SK-N-SH treated with all-trans-retinoic acid at 6 μM for 48 hours (cell line): ENCODE measurements at regions not wholly inside any gene's neighbourhood (a gene's known extent, or its start where the extent isn't known, plus 50 kb on each side); places are given as distances from the start of the nearest gene placed in this dataset.

Experiments used
- ATAC-seq: fragments of 200-7000 bp; cut with Tn5 transposase; 3 replicates; pipeline ENCODE4 v1.9.1; 2020; ENCODE audit warnings: mild to moderate bottlenecking, moderate library complexity
- ARNTL ChIP-seq: fragments of 450-650 bp; formaldehyde crosslinking; IDR thresholded peaks from 2 replicates; pipeline ENCODE4 v1.5.0; 2020; ENCODE audit warnings: low read depth, mild to moderate bottlenecking, moderate library complexity, borderline replicate concordance
- BACH2 ChIP-seq: fragments of 250-450 bp; sonication (Bioruptor Pico); IDR thresholded peaks from 2 replicates; pipeline ENCODE4 v1.9.0; 2021; ENCODE audit warnings: mild to moderate bottlenecking, borderline replicate concordance
- CSDC2 ChIP-seq: fragments of 250-450 bp; sonication (Bioruptor Pico); IDR thresholded peaks from 2 replicates; pipeline ENCODE4 v1.5.0; 2020; ENCODE audit warnings: mild to moderate bottlenecking, moderate library complexity
- ESRRG ChIP-seq: fragments of 250-450 bp; sonication (Bioruptor Pico); IDR thresholded peaks from 2 replicates; pipeline ENCODE4 v1.6.1; 2021; ENCODE audit warnings: mild to moderate bottlenecking
- OSR1 ChIP-seq: fragments of 250-450 bp; sonication (Bioruptor Pico); IDR thresholded peaks from 2 replicates; pipeline ENCODE4 v1.8.0; 2022; ENCODE audit warnings: moderate library complexity, mild to moderate bottlenecking, inconsistent platforms
- PPARA ChIP-seq: fragments of 250-450 bp; sonication (Bioruptor Pico); IDR thresholded peaks from 2 replicates; pipeline ENCODE4 v1.5.0; 2020; ENCODE audit warnings: mild to moderate bottlenecking, borderline replicate concordance
- RARB ChIP-seq: fragments of 250-450 bp; sonication (Bioruptor Pico); IDR thresholded peaks from 2 replicates; pipeline ENCODE4 v1.8.0; 2021; ENCODE audit warnings: mild to moderate bottlenecking, moderate library complexity
- TCF4 ChIP-seq: fragments of 250-450 bp; sonication (Bioruptor Pico); IDR thresholded peaks from 2 replicates; pipeline ENCODE4 v1.8.0; 2021; ENCODE audit warnings: mild to moderate bottlenecking, moderate library complexity, borderline replicate concordance
- TOX ChIP-seq: fragments of 250-450 bp; sonication (Bioruptor Pico); IDR thresholded peaks from 2 replicates; pipeline ENCODE4 v1.8.0; 2021; ENCODE audit warnings: mild to moderate bottlenecking, moderate library complexity, borderline replicate concordance
- ZFP30 ChIP-seq: fragments of 450-650 bp; formaldehyde crosslinking; IDR thresholded peaks from 2 replicates; pipeline ENCODE4 v1.5.0; 2022; ENCODE audit warnings: mild to moderate bottlenecking, moderate library complexity
- ZNF565 ChIP-seq: fragments of 450-650 bp; formaldehyde crosslinking; conservative IDR thresholded peaks from 2 replicates; pipeline ENCODE4 v1.5.0; 2020; ENCODE audit warnings: low read depth, mild to moderate bottlenecking, moderate library complexity
- ZNF70 ChIP-seq: fragments of 450-650 bp; formaldehyde crosslinking; IDR thresholded peaks from 2 replicates; pipeline ENCODE4 v1.5.0; 2020; ENCODE audit warnings: mild to moderate bottlenecking, moderate library complexity
- TF ChIP-seq, protein P1 (sequence below): fragments of 250-450 bp; sonication (Bioruptor Pico); IDR thresholded peaks from 2 replicates; pipeline ENCODE4 v1.5.0; 2020; ENCODE audit warnings: mild to moderate bottlenecking, moderate library complexity
- TF ChIP-seq, protein P2 (sequence below): fragments of 250-450 bp; sonication (Bioruptor Pico); IDR thresholded peaks from 2 replicates; pipeline ENCODE4 v1.5.1; 2020; ENCODE audit warnings: low read depth, mild to moderate bottlenecking, moderate library complexity
- TF ChIP-seq, protein P3 (sequence below): fragments of 250-450 bp; sonication (Bioruptor Pico); IDR thresholded peaks from 2 replicates; pipeline ENCODE4 v1.8.0; 2020; ENCODE audit warnings: mild to moderate bottlenecking, moderate library complexity, borderline replicate concordance
- TF ChIP-seq, protein P4 (sequence below): fragments of 250-450 bp; sonication (Bioruptor Pico); IDR thresholded peaks from 2 replicates; pipeline ENCODE4 v1.5.1; 2021; ENCODE audit warnings: mild to moderate bottlenecking, moderate library complexity
- TF ChIP-seq, protein P5 (sequence below): fragments of 250-450 bp; sonication (Bioruptor Pico); IDR thresholded peaks from 2 replicates; pipeline ENCODE4 v1.8.0; 2021; ENCODE audit warnings: low read depth, mild to moderate bottlenecking, moderate library complexity, borderline replicate concordance

DNA sequence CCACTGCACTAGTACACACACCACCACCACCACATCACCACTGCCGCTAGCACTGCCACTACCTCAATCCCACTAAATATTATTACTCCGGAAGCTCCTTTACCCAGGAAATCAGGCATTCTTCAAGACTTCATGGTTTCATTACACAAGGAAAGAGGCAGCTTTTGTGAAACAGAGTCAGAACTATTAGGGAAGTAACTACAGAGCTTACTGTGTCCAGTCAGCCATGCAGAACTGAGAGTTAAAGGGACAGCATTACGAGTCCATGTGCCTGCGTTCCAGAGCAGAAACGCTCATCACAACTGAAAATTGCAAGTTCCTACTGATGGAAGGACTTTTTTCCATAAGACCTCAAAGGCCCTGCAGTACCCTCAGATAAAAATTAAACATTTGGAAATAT, 103.2 kb upstream of the FRG1 start:
- TF ChIP-seq ZFP30 (CRISPR knock-in tag) (no peak), TCF4 (CRISPR knock-in tag) (no peak), ESRRG (CRISPR knock-in tag) (no peak), ARNTL (no peak), RARB (CRISPR knock-in tag) (no peak), TOX (CRISPR knock-in tag) (no peak), CSDC2 (no peak), ZNF70 (CRISPR knock-in tag) (no peak), PPARA (CRISPR knock-in tag) (no peak)
- TF ChIP-seq, protein P1, sequence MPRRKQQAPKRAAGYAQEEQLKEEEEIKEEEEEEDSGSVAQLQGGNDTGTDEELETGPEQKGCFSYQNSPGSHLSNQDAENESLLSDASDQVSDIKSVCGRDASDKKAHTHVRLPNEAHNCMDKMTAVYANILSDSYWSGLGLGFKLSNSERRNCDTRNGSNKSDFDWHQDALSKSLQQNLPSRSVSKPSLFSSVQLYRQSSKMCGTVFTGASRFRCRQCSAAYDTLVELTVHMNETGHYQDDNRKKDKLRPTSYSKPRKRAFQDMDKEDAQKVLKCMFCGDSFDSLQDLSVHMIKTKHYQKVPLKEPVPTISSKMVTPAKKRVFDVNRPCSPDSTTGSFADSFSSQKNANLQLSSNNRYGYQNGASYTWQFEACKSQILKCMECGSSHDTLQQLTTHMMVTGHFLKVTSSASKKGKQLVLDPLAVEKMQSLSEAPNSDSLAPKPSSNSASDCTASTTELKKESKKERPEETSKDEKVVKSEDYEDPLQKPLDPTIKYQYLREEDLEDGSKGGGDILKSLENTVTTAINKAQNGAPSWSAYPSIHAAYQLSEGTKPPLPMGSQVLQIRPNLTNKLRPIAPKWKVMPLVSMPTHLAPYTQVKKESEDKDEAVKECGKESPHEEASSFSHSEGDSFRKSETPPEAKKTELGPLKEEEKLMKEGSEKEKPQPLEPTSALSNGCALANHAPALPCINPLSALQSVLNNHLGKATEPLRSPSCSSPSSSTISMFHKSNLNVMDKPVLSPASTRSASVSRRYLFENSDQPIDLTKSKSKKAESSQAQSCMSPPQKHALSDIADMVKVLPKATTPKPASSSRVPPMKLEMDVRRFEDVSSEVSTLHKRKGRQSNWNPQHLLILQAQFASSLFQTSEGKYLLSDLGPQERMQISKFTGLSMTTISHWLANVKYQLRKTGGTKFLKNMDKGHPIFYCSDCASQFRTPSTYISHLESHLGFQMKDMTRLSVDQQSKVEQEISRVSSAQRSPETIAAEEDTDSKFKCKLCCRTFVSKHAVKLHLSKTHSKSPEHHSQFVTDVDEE, result no peak
- TF ChIP-seq, protein P2, sequence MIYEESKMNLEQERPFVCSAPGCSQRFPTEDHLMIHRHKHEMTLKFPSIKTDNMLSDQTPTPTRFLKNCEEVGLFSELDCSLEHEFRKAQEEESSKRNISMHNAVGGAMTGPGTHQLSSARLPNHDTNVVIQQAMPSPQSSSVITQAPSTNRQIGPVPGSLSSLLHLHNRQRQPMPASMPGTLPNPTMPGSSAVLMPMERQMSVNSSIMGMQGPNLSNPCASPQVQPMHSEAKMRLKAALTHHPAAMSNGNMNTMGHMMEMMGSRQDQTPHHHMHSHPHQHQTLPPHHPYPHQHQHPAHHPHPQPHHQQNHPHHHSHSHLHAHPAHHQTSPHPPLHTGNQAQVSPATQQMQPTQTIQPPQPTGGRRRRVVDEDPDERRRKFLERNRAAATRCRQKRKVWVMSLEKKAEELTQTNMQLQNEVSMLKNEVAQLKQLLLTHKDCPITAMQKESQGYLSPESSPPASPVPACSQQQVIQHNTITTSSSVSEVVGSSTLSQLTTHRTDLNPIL (CRISPR knock-in tag), result no peak
- TF ChIP-seq, protein P3, sequence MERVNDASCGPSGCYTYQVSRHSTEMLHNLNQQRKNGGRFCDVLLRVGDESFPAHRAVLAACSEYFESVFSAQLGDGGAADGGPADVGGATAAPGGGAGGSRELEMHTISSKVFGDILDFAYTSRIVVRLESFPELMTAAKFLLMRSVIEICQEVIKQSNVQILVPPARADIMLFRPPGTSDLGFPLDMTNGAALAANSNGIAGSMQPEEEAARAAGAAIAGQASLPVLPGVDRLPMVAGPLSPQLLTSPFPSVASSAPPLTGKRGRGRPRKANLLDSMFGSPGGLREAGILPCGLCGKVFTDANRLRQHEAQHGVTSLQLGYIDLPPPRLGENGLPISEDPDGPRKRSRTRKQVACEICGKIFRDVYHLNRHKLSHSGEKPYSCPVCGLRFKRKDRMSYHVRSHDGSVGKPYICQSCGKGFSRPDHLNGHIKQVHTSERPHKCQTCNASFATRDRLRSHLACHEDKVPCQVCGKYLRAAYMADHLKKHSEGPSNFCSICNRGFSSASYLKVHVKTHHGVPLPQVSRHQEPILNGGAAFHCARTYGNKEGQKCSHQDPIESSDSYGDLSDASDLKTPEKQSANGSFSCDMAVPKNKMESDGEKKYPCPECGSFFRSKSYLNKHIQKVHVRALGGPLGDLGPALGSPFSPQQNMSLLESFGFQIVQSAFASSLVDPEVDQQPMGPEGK (CRISPR knock-in tag), result no peak
- ATAC-seq, result no peak

DNA sequence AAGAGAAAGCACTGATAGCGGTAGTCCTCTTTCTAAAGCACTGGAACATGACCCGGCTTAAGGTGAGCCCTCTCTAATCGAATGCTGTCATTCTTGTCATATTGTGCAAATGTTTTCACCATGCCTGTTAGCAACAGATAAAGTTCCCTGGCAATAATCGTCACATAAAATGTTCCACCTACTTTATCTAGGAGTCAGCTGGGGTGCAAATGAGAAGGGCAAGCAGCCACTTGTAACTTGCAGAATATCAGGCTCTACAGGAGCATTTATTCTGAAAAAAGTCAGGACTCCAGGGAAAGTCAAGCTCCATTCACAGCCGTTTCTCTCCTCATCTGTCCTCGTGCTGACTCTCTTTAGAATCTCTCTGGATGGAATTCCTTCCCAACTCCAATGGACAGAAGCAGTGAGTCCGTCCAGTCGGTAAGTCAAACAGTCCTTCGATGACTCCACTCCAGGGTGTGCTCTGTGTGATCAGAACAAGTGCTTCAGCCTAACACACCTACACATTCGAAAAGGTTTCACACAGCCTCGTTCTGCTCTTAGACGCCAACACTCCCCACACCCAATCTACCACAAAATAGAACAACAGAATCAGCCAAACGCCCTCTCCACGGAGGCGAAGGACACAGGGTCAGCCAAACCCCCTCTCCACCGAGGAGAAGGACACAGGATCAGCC, 101.7 kb upstream of the FRG1 start:
- TF ChIP-seq ESRRG (CRISPR knock-in tag) (no peak), PPARA (CRISPR knock-in tag) (no peak), ZFP30 (CRISPR knock-in tag) (no peak)
- ATAC-seq, result no peak

DNA sequence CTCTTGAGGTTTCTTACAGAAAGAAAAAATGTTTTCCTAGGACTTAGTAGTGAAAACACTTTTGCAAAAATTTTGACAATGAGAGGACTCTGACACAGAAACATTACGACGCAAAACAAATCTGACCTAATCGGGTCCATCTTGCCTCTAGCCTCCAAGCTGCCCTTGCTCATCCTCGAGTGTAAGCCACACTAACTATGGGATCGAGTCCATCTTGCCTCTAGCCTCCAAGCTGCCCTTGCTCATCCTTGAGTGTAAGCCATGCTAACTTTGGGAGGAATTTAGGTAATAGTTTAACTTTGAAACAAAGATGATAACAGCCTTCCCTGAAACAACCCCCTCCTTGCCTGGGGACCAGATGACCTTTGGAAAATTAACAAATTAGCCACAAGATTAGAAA, 100.3 kb upstream of the FRG1 start:
- TF ChIP-seq TCF4 (CRISPR knock-in tag), result no peak
- no peak for TF ChIP-seq ZNF565
- TF ChIP-seq, protein P4, sequence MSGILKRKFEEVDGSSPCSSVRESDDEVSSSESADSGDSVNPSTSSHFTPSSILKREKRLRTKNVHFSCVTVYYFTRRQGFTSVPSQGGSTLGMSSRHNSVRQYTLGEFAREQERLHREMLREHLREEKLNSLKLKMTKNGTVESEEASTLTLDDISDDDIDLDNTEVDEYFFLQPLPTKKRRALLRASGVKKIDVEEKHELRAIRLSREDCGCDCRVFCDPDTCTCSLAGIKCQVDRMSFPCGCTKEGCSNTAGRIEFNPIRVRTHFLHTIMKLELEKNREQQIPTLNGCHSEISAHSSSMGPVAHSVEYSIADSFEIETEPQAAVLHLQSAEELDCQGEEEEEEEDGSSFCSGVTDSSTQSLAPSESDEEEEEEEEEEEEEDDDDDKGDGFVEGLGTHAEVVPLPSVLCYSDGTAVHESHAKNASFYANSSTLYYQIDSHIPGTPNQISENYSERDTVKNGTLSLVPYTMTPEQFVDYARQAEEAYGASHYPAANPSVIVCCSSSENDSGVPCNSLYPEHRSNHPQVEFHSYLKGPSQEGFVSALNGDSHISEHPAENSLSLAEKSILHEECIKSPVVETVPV, result no peak
- no peak for TF ChIP-seq ZFP30 (CRISPR knock-in tag)
- TF ChIP-seq, protein P1, result no peak
- TF ChIP-seq, all 23 proteins: peak for 0
- no peak for ATAC-seq

DNA sequence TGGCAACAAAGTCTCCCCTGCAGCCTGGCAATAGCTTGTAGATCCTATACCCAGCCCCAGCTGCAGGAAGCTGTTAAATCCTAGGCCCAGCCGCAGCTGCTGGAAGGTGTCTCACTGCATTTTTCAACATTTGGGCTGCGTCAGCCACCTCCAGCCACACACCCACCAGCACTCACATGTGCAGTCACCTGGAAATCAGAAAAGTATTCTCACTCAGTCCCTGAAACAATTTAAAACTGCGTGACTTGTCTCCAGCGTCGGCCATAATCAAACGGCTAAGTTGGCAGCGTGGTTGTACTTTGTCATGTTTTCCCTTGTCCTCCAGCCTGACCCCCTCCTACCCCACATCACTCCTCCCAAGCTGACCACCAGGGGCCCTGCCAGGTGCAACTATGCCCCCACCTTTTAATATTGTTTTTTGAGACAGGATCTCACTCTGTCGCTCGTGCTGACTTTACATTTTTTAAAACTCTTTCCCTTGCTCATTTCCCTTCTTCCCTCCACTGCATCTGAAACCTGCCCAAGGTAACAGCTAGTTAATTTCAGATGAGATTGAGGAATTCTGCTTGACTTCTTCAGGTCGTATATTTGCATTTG, 97.2 kb upstream of the FRG1 start:
- ATAC-seq, result no peak
- TF ChIP-seq, protein P3 (CRISPR knock-in tag), result no peak
- TF ChIP-seq, protein P4, result no peak
- TF ChIP-seq, protein P5, sequence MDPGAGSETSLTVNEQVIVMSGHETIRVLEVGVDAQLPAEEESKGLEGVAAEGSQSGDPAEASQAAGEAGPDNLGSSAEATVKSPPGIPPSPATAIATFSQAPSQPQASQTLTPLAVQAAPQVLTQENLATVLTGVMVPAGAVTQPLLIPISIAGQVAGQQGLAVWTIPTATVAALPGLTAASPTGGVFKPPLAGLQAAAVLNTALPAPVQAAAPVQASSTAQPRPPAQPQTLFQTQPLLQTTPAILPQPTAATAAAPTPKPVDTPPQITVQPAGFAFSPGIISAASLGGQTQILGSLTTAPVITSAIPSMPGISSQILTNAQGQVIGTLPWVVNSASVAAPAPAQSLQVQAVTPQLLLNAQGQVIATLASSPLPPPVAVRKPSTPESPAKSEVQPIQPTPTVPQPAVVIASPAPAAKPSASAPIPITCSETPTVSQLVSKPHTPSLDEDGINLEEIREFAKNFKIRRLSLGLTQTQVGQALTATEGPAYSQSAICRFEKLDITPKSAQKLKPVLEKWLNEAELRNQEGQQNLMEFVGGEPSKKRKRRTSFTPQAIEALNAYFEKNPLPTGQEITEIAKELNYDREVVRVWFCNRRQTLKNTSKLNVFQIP (CRISPR knock-in tag), result no peak
- TF ChIP-seq RARB (CRISPR knock-in tag), result no peak
- no peak for TF ChIP-seq ZNF70 (CRISPR knock-in tag)
- no peak for TF ChIP-seq ARNTL
- TF ChIP-seq CSDC2, result no peak
- no peak for TF ChIP-seq OSR1
- no peak for TF ChIP-seq BACH2 (CRISPR knock-in tag)
- TF ChIP-seq TCF4 (CRISPR knock-in tag), result no peak
- no peak for TF ChIP-seq TOX (CRISPR knock-in tag)
